ENCODE measurements at regions not wholly inside any gene's neighbourhood (a gene's known extent, or its start where the extent isn't known, plus 50 kb on each side); places are given as distances from the start of the nearest gene placed in this dataset.

GRCh38 chr3:104298662-104299061, 1068.0 kb upstream of the ALCAM start:
- H3K27me3 ChIP-seq: no peaks in the 10 kb centered on the region
- intact Hi-C loops (cut with DNase I): no loop called here
- H3K27ac ChIP-seq: no peak overlapping the region
- no peak for TF ChIP-seq CTCF (IDR thresholded peaks at IDR 0.05)
- H3K4me1 ChIP-seq: no peaks in the 10 kb centered on the region
- ATAC-seq (no peak), DNase-seq (no peak)
- H3K4me3 ChIP-seq: no peak overlapping the region
- H3K9me3 ChIP-seq: no peaks in the 10 kb centered on the region
- no peaks in the 10 kb centered on the region for H3K36me3 ChIP-seq

GRCh38 chr3:104316118-104316517, 1050.6 kb upstream of the ALCAM start:
- intact Hi-C loops (cut with DNase I): no loop called here
- no peaks in the 10 kb centered on the region for H3K36me3 ChIP-seq
- H3K4me1 ChIP-seq: no peaks in the 10 kb centered on the region
- no peak overlapping the region for H3K27ac ChIP-seq
- ATAC-seq (no peak), DNase-seq (no peak)
- H3K27me3 ChIP-seq: no peaks in the 10 kb centered on the region
- H3K9me3 ChIP-seq: no peaks in the 10 kb centered on the region
- no peak overlapping the region for H3K4me3 ChIP-seq
- no peak for TF ChIP-seq CTCF (IDR thresholded peaks at IDR 0.05)

GRCh38 chr3:104323226-104323625, 1043.5 kb upstream of the ALCAM start:
- Histone ChIP-seq H3K27me3 (no peaks in the 10 kb centered on the region), H3K36me3 (no peaks in the 10 kb centered on the region), H3K9me3 (no peaks in the 10 kb centered on the region), H3K27ac (no peak overlapping the region), H3K4me1 (no peaks in the 10 kb centered on the region), H3K4me3 (no peak overlapping the region)
- intact Hi-C loops (cut with DNase I): no loop called here
- DNase-seq: no peak
- ATAC-seq: no peak
- TF ChIP-seq CTCF (IDR thresholded peaks at IDR 0.05): no peak

GRCh38 chr3:104347291-104347690, 1019.4 kb upstream of the ALCAM start:
- H3K4me1 ChIP-seq: no peaks in the 10 kb centered on the region
- H3K4me3 ChIP-seq: no peak overlapping the region
- DNase-seq: no peak
- H3K36me3 ChIP-seq: no peaks in the 10 kb centered on the region
- ATAC-seq: no peak
- no peaks in the 10 kb centered on the region for H3K9me3 ChIP-seq
- no peaks in the 10 kb centered on the region for H3K27me3 ChIP-seq
- intact Hi-C loops (cut with DNase I): no loop called here
- no peak overlapping the region for H3K27ac ChIP-seq
- no peak for TF ChIP-seq CTCF (IDR thresholded peaks at IDR 0.05)

GRCh38 chr3:104349836-104350235, 1016.9 kb upstream of the ALCAM start:
- no peaks in the 10 kb centered on the region for H3K4me1 ChIP-seq
- H3K27ac ChIP-seq: no peak overlapping the region
- no peaks in the 10 kb centered on the region for H3K9me3 ChIP-seq
- intact Hi-C loops (cut with DNase I): no loop called here
- TF ChIP-seq CTCF (IDR thresholded peaks at IDR 0.05): no peak
- DNase-seq: no peak
- no peak overlapping the region for H3K4me3 ChIP-seq
- H3K27me3 ChIP-seq: no peaks in the 10 kb centered on the region
- H3K36me3 ChIP-seq: no peaks in the 10 kb centered on the region
- ATAC-seq: no peak

- ATAC-seq: no peak
- TF ChIP-seq CTCF (IDR thresholded peaks at IDR 0.05): no peak
- intact Hi-C loops (cut with DNase I): no loop called here
Measured at GRCh38 chr3:104353951-104354350, 1012.8 kb upstream of the ALCAM start.

More at GRCh38 chr3:104353951-104354350, 1012.8 kb upstream of the ALCAM start:
- Histone ChIP-seq H3K9me3 (no peaks in the 10 kb centered on the region), H3K27ac (no peak overlapping the region), H3K27me3 (no peaks in the 10 kb centered on the region), H3K36me3 (no peaks in the 10 kb centered on the region), H3K4me1 (no peaks in the 10 kb centered on the region), H3K4me3 (no peak overlapping the region)
- DNase-seq: no peak

Measured in upper lobe of right lung (tissue), 1 donor.